NCI-H1105 (cell line): ENCODE measurements at regions not wholly inside any gene's neighbourhood (a gene's known extent, or its start where the extent isn't known, plus 50 kb on each side); places are given as distances from the start of the nearest gene placed in this dataset.

ENCODE experiments used
- DNase-seq: peaks from one replicate; lab custom pipeline; 2025; lab: John Stamatoyannopoulos, UW

DNA sequence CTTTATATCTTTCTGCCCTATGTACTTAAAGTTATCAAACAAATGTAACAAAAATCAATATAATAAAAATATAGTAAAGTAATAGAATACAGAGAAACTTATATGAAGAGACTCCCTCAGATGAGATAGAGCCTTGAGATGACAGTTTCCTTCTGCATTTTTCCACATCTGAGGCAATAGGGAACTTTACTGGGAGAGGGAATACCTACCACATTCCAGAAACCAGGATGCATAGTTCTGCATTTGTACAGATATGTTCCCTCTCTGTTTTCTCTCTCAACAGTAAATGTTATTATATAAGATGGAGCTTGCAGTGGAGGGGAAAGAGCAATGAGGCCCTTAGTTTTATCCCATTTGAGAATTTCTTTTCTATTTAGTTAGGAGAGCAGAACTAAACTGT is 109.6 kb upstream of the KCNN2 start:
- no peak for DNase-seq

- no peak for DNase-seq
These were observed 106.6 kb upstream of the KCNN2 start for GRCh38 chr5:114255260-114255659.

DNA sequence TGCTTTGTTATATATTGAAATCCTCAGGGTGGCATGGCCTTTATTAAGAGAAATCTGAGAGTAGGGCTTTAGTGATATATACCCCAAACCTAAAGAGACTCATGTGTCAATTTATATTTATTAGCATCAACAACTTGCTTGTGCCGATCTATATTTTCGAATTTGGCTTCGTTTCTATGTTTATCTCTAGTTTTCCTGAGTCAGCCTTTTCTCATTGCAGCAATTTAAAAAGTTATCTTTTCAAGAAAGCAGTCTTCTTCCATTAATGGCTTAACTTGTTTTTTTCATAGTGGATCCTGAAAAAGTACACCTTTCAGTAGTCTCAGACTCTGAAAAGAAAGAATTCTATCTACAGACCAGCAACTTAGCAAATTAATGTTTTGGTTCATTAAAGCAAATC is 99.9 kb upstream of the KCNN2 start:
- no peak for DNase-seq

DNA sequence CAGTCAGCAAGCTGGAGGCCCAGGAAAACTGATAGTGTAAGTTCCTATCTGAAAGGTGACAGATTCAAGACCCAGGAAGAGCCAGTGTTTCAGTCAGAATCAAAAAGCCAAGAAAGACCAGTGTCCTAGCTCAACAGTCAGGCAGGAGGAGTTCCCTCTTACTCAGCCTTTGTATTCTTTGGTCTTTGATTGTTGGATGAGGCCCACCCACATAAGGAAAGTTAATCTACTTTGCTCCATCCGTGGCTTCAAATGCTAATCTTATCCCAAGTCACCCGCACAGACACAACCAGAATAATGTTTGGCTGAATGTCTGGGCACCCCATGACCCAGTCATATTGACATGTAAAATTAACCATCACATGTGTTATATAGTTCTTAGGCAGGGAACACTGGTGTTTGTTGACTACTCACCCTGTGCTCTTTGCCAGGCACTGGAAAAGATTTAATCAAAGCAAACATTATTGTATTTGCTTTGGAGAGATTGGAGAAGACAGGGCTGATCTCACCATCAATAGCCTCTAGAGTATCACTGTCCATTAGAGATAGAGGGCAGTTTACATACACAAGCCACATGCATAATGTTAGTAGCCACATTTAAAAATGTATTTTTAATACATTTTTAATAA is 96.3 kb upstream of the KCNN2 start:
- no peak for DNase-seq

GRCh38 chr5:114266374-114266773 is 95.5 kb upstream of the KCNN2 start:
- DNase-seq: no peak

DNA sequence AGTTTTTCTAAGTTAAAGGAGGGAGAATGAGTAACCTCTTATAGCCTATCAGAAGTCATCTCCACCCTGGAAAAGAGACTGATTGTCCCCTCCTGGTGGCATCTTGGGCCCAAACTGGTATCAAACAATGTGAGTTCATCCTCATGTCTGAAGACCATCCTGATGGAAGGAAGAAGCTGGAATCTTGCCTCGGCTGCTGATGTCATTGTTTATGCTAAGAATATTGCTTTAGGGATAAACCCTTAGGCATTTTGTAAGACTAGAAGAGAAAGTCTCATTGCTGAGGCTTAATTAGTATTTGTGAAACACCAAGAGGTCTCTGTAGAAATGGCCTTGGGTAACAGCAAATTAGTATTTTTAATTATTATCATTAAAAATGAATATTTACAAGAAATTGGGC is 65.7 kb upstream of the KCNN2 start:
- DNase-seq: no peak

GRCh38 chr5:114297915-114298314 is 64.0 kb upstream of the KCNN2 start:
- no peak for DNase-seq

DNA sequence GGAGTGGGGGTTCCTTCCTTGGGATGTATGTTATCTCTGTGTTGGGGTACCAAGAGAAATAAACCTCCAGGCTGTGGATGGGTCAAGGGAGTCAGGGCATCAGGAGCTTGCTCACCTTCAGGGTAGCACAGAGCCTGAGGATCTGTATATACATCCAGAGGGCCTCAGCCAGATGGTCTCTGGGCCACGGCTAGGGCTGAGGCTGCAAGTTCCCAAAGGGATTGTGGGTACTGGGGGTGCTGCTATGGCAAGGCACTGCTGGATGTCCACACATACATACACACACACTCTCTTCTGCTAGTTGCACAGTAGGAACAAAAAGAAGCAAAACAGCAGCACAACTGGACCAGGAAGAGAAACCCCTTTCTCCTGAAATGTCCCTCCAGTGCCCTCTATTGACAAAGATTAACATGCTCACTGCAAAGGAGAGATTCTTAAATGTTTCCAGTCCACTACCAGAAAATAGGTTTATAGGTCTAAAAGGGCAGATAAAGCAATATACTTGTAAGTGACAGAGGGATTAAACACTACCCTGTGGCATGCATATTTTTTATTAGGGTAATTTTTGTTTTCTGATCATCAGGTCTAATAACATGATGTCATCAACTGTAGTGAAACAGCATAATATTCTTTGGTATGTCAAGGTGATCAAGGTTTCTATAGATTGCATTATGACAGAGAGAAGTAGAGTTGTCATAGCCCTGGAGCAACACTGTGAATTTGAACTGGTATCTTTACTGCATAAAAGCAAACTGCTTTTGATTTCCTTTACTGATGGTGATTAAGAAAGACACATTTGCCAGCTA is 56.3 kb upstream of the KCNN2 start:
- DNase-seq: no peak

DNA sequence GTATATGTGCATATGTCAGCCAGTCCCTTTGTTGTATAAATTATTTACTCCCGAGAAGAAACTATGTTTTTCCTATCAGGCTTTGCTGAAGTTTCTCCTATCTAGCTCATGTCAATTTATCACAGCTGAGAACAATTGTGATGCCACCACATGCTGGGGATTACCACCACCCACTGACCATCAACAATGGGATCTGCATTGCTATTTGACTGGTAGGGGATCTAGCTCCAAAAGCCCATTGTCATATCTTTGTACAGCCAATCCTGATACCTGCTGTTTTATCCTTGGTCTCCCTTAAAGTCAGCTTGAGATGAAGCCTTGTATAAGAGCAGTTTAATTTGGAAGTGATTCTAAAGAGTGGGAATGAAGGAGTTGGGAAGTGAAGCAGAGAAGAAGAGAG is 53.9 kb upstream of the KCNN2 start:
- no peak for DNase-seq

- DNase-seq: no peak
These were observed 53.4 kb upstream of the KCNN2 start for GRCh38 chr5:114308508-114308907.

DNA sequence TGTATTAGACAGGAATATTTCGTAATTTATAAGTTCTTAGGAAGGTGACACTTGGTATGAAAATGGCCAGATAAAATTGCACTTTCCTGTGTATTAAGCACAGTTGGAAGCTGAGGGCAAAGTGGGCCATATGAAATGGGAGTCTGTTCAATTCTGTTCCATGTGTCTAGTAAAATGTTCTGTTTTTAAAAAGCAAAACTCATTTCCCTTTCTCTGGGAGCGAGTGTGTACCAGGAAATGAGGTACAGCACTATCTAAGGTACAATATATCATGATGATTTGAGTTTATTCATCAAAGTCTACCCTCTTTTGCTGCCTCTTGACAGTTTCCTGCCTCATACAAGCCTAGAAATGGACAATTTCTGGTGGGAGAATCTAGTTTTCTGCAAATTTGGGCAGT is 51.2 kb upstream of the KCNN2 start:
- no peak for DNase-seq

GRCh38 chr5:114311281-114311680 is 50.6 kb upstream of the KCNN2 start:
- DNase-seq: no peak

- no peak for DNase-seq
These were observed 49.9 kb upstream of the KCNN2 start for GRCh38 chr5:114311968-114312367.
